ENCODE measurements at regions not wholly inside any gene's neighbourhood (a gene's known extent, or its start where the extent isn't known, plus 50 kb on each side); places are given as distances from the start of the nearest gene placed in this dataset.

DNA sequence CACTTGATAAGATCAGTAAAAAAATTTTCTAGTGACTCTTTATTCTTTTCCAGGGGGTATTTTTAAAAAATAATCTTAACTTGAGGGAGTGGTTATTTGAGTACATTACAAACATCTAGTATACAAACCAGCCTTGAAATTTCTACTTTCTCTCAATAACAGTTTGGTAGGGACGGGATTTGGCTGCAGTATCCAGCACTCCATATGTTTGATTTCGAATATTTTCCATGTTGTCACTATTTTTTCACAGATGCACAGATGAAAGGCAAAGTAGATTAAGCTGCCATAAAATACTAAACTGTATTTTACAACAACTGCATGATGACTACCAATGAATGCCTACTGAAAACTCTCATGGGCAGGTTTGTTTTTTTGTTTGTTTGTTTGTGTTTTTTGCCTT, 225.0 kb downstream of the COX7B2 start:
- DNase-seq, result no peak

DNA sequence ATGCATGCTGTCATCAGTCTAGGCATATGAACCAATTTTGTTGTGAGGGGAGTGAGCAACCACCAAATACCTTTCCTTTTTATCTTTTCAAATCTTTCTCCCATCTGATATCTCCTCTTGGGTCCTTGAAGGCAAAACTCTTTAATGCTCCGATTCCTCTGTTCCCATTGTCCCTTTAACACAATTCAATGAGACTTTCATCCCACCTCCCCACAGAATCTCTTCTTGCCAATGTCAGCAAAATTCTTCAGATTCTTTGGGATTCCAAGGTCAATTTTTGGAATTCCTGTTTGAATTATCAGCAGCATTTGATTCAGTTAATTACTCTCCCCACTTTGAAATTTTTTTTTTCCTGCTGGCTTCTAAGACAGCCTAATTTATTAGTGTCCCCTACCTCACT, 232.7 kb downstream of the COX7B2 start:
- DNase-seq, result no peak

DNA sequence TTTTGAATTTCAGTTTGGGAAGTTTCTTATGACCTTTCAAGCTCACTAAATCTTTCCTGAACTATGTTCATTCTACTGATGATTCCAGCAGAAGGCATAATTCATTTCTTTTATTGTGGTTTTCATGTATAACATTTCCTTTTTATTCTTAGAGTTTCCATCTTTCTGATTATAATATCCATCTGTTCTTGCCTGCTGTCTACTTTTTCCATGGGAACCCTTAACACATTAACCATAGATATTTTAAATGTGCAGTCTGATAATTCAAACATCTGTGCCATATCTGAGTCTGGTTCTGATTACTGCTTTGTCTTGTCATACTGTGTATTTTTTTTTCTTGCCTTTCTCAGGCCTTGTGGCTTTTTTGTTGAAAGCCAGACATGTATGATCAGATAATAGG, 234.7 kb downstream of the COX7B2 start:
- DNase-seq, result no peak

DNA sequence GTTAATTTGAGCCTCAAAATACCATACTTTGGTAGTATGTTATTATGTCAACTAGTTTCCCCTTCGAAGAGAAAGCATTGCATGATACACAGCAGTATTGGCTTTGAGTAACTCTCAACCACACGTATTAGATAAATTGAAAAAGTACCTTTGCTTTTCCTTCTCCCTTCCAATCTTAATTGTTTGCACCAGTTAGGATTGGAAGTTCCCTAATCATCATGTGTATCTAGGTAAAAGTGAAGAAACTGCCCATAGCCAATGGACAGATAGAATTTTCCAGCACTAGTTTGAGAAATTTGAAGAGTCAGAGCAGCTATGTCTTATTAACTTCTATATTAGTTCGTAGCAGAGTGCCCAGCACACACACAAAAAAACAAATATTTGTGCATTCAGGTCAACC, 241.3 kb downstream of the COX7B2 start:
- DNase-seq, result no peak

DNA sequence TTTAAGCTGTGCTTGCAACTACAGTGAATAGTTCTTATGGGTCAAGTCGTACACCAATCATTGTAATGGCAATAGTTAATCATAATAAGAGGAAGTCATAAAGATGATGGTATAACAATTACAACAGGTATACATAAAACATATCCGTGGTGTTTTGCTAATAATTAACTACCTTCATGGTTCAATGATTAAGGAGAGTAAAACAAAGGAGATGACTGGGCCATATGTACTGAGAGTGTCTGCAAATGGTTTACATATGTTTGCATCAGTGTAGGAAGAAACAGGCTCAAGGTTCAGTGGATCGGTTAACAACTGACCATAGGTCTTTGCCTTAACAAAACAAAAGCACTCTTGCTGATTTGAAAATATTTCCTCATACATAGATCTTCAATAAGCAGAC, 253.0 kb downstream of the COX7B2 start:
- DNase-seq, result no peak

DNA sequence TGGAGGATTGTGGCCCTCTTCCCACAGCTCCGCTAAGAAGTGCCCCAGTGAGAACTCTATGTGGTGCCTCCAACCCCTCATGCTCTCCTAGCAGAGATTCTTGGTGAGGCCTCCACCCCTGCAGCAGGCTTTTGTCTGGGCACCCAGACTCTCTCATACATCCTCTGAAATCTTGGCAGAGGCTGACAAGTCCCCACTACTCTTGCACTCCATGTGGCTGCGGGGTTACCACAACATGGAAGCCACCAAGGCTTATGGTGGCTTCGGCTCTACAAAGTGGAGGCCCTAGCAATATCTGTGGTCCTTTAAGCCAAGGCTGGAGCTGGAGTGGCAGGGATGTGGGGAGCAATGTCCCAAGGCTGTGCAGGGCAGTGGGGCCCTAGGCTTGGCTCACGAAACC, 255.2 kb downstream of the COX7B2 start:
- DNase-seq, result no peak

DNA sequence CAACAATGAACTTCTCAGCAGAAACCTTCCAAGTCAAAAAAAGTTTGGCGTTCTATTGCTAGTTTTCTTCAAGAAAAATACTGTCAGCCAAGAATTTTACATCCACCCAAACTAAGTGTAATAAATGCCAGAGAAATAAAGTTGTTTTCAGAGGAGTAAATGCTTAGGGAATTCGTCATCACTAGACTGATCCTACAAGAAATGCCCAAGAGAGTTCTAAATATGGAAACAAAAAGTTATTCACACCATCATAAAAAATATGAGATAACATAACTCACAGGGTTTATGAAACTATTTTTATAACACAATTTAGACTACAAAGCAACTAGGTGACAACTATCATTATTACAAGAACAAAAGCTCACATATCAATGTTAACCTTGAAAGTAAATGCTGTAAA, 259.5 kb upstream of the GABRA2 start:
- no peak for DNase-seq

DNA sequence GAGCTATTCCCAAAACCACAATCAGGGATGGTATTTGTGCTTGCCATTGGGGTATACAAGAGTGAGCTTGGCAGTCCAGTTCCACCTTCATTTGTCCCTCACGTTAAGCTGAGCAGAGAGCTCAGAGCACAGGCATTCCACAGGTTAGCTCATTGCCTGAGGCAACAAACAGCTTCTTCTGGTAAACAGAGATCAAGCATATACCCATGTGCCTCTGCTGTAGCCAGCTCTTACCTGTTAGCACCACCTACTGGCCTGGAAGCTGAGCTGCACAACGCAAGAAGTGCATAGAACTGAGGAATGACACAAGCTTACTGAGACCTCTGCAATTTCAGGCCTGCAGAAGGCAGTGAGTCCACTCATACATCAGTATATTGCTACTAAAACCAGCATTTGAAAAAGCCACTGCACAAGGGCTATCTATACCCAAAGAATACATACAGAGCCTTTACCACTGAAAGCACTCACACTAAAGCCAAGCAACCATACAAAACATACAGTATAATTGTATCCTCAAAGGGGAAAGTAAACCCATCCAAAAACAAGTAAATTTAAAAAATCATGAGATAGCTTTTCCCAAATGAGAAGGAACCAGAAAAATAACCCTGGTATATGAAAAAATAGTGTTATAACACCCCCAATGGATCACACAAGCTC, 258.3 kb upstream of the GABRA2 start:
- peak; percentile 16 for DNase-seq

DNA sequence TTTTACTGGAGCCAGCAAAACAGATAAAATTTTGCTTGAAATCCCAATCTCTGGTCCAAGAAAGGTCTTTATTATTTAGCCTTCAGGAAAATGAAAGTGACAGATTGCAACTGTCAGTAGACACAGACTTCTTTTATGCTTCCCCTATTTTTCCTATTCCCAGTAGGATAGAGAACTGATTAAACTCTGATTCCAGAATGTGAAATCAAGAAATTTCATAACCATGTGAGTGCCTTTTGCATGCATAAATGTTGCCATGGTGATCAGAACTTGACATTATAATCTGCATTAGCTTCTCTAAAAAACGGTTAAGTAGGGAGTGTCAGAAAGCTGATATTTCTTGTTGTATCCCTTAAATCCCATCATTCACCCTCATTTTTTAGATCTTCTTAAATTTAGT, 255.2 kb upstream of the GABRA2 start:
- DNase-seq, result no peak

Data from NCI-H1436 (cell line).